ENCODE measurements at regions not wholly inside any gene's neighbourhood (a gene's known extent, or its start where the extent isn't known, plus 50 kb on each side); places are given as distances from the start of the nearest gene placed in this dataset.

- TF ChIP-seq POLR2A (IDR thresholded peaks at IDR 0.05): no peak
- TF ChIP-seq CTCF (IDR thresholded peaks at IDR 0.05): no peak
Measured at GRCh38 chr3:177730814-177731213, 533.5 kb upstream of the TBL1XR1 start.

Data from thyroid gland (tissue), 4 donors.